Stomach smooth muscle (tissue), 2 donors: ENCODE measurements at regions not wholly inside any gene's neighbourhood (a gene's known extent, or its start where the extent isn't known, plus 50 kb on each side); places are given as distances from the start of the nearest gene placed in this dataset.

Experiments
- H3K27ac ChIP-seq: one replicate; pipeline ENCODE4 v1.7.0; 2013; ENCODE audit warnings: mild to moderate bottlenecking, low read length, inconsistent platforms
- H3K27me3 ChIP-seq, 2 donors: one replicate each; pipeline ENCODE4 v1.7.0; 2013; ENCODE audit warnings: low read length in 2 of 2; ENCODE audit not compliant: insufficient read depth in 2 of 2, control insufficient read depth in 1 of 2
- H3K36me3 ChIP-seq, 2 donors: one replicate each; pipeline ENCODE4 v1.7.0; 2013; ENCODE audit warnings: low read length in 2 of 2; ENCODE audit not compliant: control insufficient read depth in 2 of 2, insufficient read depth in 2 of 2
- H3K4me1 ChIP-seq: one replicate; pipeline ENCODE4 v1.7.0; 2013; ENCODE audit warnings: low read length; ENCODE audit not compliant: control insufficient read depth, insufficient read depth
- H3K4me3 ChIP-seq, 2 donors: one replicate each; pipeline ENCODE4 v1.7.0; 2013; ENCODE audit warnings: low read length in 2 of 2
- H3K9ac ChIP-seq, 2 donors: one replicate each; pipeline ENCODE4 v1.7.0; 2013; ENCODE audit warnings: low read length in 2 of 2, mild to moderate bottlenecking in 1 of 2
- H3K9me3 ChIP-seq, 2 donors: one replicate each; pipeline ENCODE4 v1.7.0; 2013; ENCODE audit warnings: low read length in 2 of 2; ENCODE audit not compliant: control insufficient read depth in 2 of 2
- donor health status: healthy.
- donor health status: Pancreatic carcinoma.

DNA sequence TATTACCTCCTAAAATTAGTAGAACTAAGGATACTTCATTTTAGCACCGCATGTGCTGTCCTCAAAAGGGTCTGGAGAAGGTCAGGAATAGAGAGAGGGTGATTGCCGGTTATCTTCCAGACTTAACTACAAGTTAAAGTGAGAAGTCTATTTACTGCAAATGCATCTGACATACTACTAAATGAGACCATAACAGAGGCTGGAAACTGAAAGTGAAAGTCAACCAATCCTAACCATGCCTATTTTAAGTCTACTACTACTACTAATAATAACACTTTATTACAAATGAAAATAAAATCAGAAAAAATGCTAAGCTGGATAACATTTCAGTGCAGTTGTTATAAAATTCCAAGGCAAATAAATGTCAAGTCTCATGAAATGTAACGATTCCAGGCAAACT lies 244.7 kb downstream of the KIF20B start:
- Histone ChIP-seq H3K27ac (no peak overlapping the region), H3K9me3 (no peaks in the 10 kb centered on the region), H3K4me3 (no peak overlapping the region), H3K4me1 (no peaks in the 10 kb centered on the region), H3K9ac (no peak overlapping the region), H3K36me3 (no peaks in the 10 kb centered on the region), H3K27me3 (no peaks in the 10 kb centered on the region)

- no peaks in the 10 kb centered on the region for H3K4me1 ChIP-seq
- H3K36me3 ChIP-seq, result no peaks in the 10 kb centered on the region
- H3K9me3 ChIP-seq, result no peaks in the 10 kb centered on the region
- H3K4me3 ChIP-seq, result no peak overlapping the region
- no peak overlapping the region for H3K27ac ChIP-seq
- no peaks in the 10 kb centered on the region for H3K27me3 ChIP-seq
- H3K9ac ChIP-seq, result no peak overlapping the region
Observed at GRCh38 chr10:89949496-89949895, 248.1 kb downstream of the KIF20B start.

GRCh38 chr10:89952325-89952724 lies 250.9 kb downstream of the KIF20B start:
- Histone ChIP-seq H3K4me1 (no peaks in the 10 kb centered on the region), H3K27me3 (no peaks in the 10 kb centered on the region), H3K9me3 (no peaks in the 10 kb centered on the region), H3K36me3 (no peaks in the 10 kb centered on the region), H3K9ac (no peak overlapping the region), H3K4me3 (no peak overlapping the region), H3K27ac (no peak overlapping the region)

DNA sequence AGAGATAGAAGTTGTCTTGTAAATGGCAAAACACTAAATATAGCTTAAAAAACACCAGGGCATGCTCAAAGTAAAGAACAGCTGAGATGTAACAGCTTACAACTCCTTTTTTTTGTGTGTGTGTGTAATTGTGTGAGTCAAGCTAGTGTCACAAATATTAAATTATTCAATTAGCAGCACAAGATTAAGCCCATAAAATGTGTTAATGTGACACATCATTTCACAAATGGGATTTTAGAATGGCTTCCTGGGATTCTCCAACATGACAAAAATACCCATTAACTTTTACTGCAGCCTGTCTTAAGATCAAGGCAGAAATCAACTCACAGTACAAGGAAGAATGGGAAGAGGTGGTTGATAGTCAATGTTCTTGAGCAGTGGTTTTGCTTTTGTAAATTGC lies 251.4 kb downstream of the KIF20B start:
- H3K27me3 ChIP-seq, result no peaks in the 10 kb centered on the region
- no peaks in the 10 kb centered on the region for H3K4me1 ChIP-seq
- H3K9me3 ChIP-seq, result no peaks in the 10 kb centered on the region
- H3K9ac ChIP-seq, result no peak overlapping the region
- H3K27ac ChIP-seq, result no peak overlapping the region
- no peak overlapping the region for H3K4me3 ChIP-seq
- no peaks in the 10 kb centered on the region for H3K36me3 ChIP-seq

- no peaks in the 10 kb centered on the region for H3K27me3 ChIP-seq
- no peak overlapping the region for H3K27ac ChIP-seq
- H3K4me1 ChIP-seq, result no peaks in the 10 kb centered on the region
- no peak overlapping the region for H3K4me3 ChIP-seq
- H3K36me3 ChIP-seq, result no peaks in the 10 kb centered on the region
- H3K9ac ChIP-seq, result no peak overlapping the region
- H3K9me3 ChIP-seq, result no peaks in the 10 kb centered on the region
Observed at GRCh38 chr10:89954061-89954460, 252.7 kb downstream of the KIF20B start.

- Histone ChIP-seq H3K4me3 (no peak overlapping the region), H3K9ac (no peak overlapping the region), H3K9me3 (no peaks in the 10 kb centered on the region), H3K4me1 (no peaks in the 10 kb centered on the region), H3K27me3 (no peaks in the 10 kb centered on the region), H3K27ac (no peak overlapping the region), H3K36me3 (no peaks in the 10 kb centered on the region)
Observed at GRCh38 chr10:89954787-89955566, 253.6 kb downstream of the KIF20B start.

DNA sequence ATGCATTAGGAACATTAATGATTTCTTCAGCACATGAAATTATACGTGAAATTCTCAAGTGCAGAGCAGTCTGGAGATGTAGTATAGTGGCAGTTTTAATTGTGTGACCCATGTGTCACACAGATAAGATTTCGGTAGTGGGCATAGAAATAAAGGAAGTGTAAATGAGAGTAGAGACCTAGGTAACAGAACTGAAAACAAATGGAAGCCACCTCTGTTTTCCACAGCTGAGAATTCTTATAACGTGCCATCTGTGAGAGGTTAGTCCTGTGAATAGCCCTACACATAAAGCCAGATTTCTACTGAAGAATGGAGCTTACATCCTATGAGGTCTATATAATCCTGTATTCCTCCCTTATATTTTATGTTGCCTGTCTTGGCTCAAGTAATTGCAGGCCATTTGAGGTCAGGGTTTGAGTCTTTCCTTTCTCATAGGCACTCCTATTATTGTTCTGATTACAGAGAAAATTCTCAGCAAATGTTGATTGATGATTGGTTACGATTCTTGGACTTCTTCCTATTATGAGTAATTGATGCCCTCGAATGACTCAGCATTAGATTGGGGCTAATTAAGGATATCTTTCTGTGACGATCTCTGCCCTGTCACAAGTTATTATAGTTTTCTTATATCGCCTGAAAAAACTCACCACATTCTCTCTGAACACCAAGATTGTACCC lies 258.2 kb downstream of the KIF20B start:
- H3K9ac ChIP-seq, result no peak overlapping the region
- H3K27ac ChIP-seq, result no peak overlapping the region
- H3K27me3 ChIP-seq, result no peaks in the 10 kb centered on the region
- H3K36me3 ChIP-seq, result no peaks in the 10 kb centered on the region
- no peak overlapping the region for H3K4me3 ChIP-seq
- H3K4me1 ChIP-seq, result no peaks in the 10 kb centered on the region
- no peaks in the 10 kb centered on the region for H3K9me3 ChIP-seq

DNA sequence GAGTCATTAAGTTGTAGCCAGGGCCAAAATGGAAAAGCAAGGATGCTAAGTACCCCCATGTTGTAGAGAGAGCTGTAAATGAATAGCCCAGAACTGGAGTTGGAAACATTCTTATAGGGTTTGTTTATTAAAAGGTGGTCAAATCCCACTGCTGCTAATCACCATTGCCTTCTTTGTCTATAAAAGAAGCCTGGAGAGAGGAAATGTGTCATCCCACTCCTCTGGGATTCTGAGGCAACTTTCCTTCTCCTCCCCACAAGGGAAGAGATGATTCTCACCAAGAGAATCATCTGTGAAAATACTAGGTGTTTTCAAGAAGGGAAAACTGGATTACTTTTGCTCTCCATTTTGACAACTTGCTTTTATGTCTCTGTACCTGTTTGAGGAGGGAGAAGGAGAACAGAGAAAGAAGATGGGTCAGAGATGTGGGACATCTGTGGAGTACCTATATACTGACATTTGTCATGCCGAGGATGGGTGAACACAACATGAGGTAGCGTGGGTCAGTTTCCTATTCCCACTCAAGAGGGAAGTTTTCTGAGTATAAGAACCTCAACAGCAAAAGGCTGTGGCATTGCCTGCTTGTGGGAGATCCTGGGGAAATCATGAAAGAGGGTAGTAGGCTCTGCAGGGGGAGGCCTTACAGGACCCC lies 262.2 kb downstream of the KIF20B start:
- Histone ChIP-seq H3K27ac (no peak overlapping the region), H3K27me3 (no peaks in the 10 kb centered on the region), H3K36me3 (no peaks in the 10 kb centered on the region), H3K4me1 (no peaks in the 10 kb centered on the region), H3K4me3 (no peak overlapping the region), H3K9me3 (no peaks in the 10 kb centered on the region), H3K9ac (no peak overlapping the region)

GRCh38 chr10:89966211-89966610 lies 264.8 kb downstream of the KIF20B start:
- H3K9me3 ChIP-seq, result no peaks in the 10 kb centered on the region
- no peak overlapping the region for H3K27ac ChIP-seq
- no peaks in the 10 kb centered on the region for H3K4me1 ChIP-seq
- no peak overlapping the region for H3K4me3 ChIP-seq
- H3K36me3 ChIP-seq, result no peaks in the 10 kb centered on the region
- H3K27me3 ChIP-seq, result no peaks in the 10 kb centered on the region
- no peak overlapping the region for H3K9ac ChIP-seq

DNA sequence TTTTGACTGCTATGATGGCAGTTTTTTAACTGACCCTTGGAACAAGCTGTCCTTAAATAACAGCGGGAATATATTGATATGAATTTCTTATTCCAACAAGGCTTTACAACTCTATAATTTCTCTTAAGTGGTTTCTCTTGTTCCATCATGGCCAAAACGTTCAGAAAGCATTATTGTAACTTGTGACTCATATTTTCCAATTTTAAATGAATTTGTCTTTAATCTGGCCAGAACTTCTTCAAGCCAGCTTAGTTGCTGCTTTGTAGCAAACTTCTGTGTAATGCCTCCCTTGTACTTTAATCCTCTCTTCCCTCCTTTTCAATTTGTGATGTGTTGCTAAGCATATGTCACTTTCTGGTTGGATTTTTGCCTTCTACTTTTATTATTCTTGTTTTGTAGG lies 271.9 kb downstream of the KIF20B start:
- Histone ChIP-seq H3K27ac (no peak overlapping the region), H3K4me3 (no peak overlapping the region), H3K9ac (no peak overlapping the region), H3K36me3 (no peaks in the 10 kb centered on the region), H3K9me3 (no peaks in the 10 kb centered on the region), H3K27me3 (no peaks in the 10 kb centered on the region), H3K4me1 (peaks cover 2% of the 10 kb centered on the region)

GRCh38 chr10:89975071-89975470 lies 273.7 kb downstream of the KIF20B start:
- Histone ChIP-seq H3K36me3 (no peaks in the 10 kb centered on the region), H3K9ac (no peak overlapping the region), H3K27me3 (no peaks in the 10 kb centered on the region), H3K27ac (no peak overlapping the region), H3K9me3 (no peaks in the 10 kb centered on the region), H3K4me3 (no peak overlapping the region), H3K4me1 (peaks cover 2% of the 10 kb centered on the region)
